ENCODE measurements at regions not wholly inside any gene's neighbourhood (a gene's known extent, or its start where the extent isn't known, plus 50 kb on each side); places are given as distances from the start of the nearest gene placed in this dataset.

- TF ChIP-seq SNAPC4 (CRISPR knock-in tag; IDR thresholded peaks at IDR 0.05) (no peak), ZNF543 (CRISPR knock-in tag; IDR thresholded peaks at IDR 0.05) (no peak), ZSCAN9 (CRISPR knock-in tag; IDR thresholded peaks at IDR 0.05; ENCODE audit: borderline replicate concordance) (no peak), IKZF1 (IDR thresholded peaks at IDR 0.05) (no peak), ZNF30 (CRISPR knock-in tag; IDR thresholded peaks at IDR 0.05) (no peak), NCOR1 (IDR thresholded peaks at IDR 0.05; ENCODE audit: borderline replicate concordance, low read length) (no peak), ZFP41 (CRISPR knock-in tag; IDR thresholded peaks at IDR 0.05; ENCODE audit: borderline replicate concordance) (no peak), POLR2AphosphoS5 (IDR thresholded peaks at IDR 0.05; ENCODE audit: low read depth, low read length) (no peak), ZNF687 (CRISPR knock-in tag; IDR thresholded peaks at IDR 0.05) (no peak)
- TF ChIP-seq, protein P1, sequence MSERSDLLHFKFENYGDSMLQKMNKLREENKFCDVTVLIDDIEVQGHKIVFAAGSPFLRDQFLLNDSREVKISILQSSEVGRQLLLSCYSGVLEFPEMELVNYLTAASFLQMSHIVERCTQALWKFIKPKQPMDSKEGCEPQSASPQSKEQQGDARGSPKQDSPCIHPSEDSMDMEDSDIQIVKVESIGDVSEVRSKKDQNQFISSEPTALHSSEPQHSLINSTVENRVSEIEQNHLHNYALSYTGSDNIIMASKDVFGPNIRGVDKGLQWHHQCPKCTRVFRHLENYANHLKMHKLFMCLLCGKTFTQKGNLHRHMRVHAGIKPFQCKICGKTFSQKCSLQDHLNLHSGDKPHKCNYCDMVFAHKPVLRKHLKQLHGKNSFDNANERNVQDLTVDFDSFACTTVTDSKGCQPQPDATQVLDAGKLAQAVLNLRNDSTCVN (CRISPR knock-in tag; IDR thresholded peaks at IDR 0.05; ENCODE audit: borderline replicate concordance): no peak
- TF ChIP-seq, protein P2, sequence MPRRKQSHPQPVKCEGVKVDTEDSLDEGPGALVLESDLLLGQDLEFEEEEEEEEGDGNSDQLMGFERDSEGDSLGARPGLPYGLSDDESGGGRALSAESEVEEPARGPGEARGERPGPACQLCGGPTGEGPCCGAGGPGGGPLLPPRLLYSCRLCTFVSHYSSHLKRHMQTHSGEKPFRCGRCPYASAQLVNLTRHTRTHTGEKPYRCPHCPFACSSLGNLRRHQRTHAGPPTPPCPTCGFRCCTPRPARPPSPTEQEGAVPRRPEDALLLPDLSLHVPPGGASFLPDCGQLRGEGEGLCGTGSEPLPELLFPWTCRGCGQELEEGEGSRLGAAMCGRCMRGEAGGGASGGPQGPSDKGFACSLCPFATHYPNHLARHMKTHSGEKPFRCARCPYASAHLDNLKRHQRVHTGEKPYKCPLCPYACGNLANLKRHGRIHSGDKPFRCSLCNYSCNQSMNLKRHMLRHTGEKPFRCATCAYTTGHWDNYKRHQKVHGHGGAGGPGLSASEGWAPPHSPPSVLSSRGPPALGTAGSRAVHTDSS (CRISPR knock-in tag; conservative IDR thresholded peaks at IDR 0.05): no peak
These were observed 81.2 kb upstream of the RAB3GAP2 start (continued) for GRCh38 chr1:220353229-220354012.
